Hematopoietic multipotent progenitor cell treated with erythropoietin and hydrocortisone succinate and interleukin-3 and kit ligand, for 17 days (in vitro differentiated cells): ENCODE measurements at regions not wholly inside any gene's neighbourhood (a gene's known extent, or its start where the extent isn't known, plus 50 kb on each side); places are given as distances from the start of the nearest gene placed in this dataset.
A peak's percentile ranks its signal among the peaks of the same experiment; 100 is the strongest.
"Not testable (repeated sequence)": the region's sequence is repeated elsewhere in the genome, so short reads cannot be mapped to it uniquely, and the experiment has no call there.

Experiments
- DNase-seq: peaks from one replicate; pipeline ENCODE4 v3.0.0-alpha.2; 2015; ENCODE audit warnings: low spot score

GRCh38 chrX:38940547-38940946 is 139.3 kb downstream of the MID1IP1 start:
- DNase-seq, result no peak

GRCh38 chrX:38941675-38942074 is 140.4 kb downstream of the MID1IP1 start:
- no peak for DNase-seq

GRCh38 chrX:38943120-38943519 is 141.9 kb downstream of the MID1IP1 start:
- DNase-seq, result no peak

- no peak for DNase-seq
Observed at GRCh38 chrX:38948046-38948445, 146.8 kb downstream of the MID1IP1 start.

- no peak for DNase-seq
Observed at GRCh38 chrX:38954520-38954919, 153.3 kb downstream of the MID1IP1 start.

- no peak for DNase-seq
Observed at GRCh38 chrX:38959736-38960135, 158.5 kb downstream of the MID1IP1 start.

- no peak for DNase-seq
Observed at GRCh38 chrX:38960137-38960536, 158.9 kb downstream of the MID1IP1 start.

- no peak for DNase-seq
Observed at GRCh38 chrX:38961936-38962335, 160.7 kb downstream of the MID1IP1 start.

GRCh38 chrX:38963244-38963643 is 162.0 kb downstream of the MID1IP1 start:
- not testable (repeated sequence) for DNase-seq

GRCh38 chrX:38965888-38966287 is 164.6 kb downstream of the MID1IP1 start:
- no peak for DNase-seq

- no peak for DNase-seq
Observed at GRCh38 chrX:38968344-38969216, 167.3 kb downstream of the MID1IP1 start.

- no peak for DNase-seq
Observed at GRCh38 chrX:38970074-38970473, 168.8 kb downstream of the MID1IP1 start.

- DNase-seq, result no peak
Observed at GRCh38 chrX:38970845-38971244, 169.6 kb downstream of the MID1IP1 start.

GRCh38 chrX:38973322-38973721 is 172.1 kb downstream of the MID1IP1 start:
- no peak for DNase-seq

- DNase-seq, result no peak
Observed at GRCh38 chrX:38974542-38974941, 173.3 kb downstream of the MID1IP1 start.

GRCh38 chrX:38975368-38975942 is 174.2 kb downstream of the MID1IP1 start:
- no peak for DNase-seq

GRCh38 chrX:38982370-38982769 is 181.1 kb downstream of the MID1IP1 start:
- no peak for DNase-seq

- no peak for DNase-seq
Observed at GRCh38 chrX:38982843-38983242, 181.6 kb downstream of the MID1IP1 start.

GRCh38 chrX:38985375-38985774 is 184.1 kb downstream of the MID1IP1 start:
- peak; percentile 9 for DNase-seq

- DNase-seq, result no peak
Observed at GRCh38 chrX:38985945-38986344, 184.7 kb downstream of the MID1IP1 start.

GRCh38 chrX:38986586-38986985 is 185.3 kb downstream of the MID1IP1 start:
- no peak for DNase-seq

GRCh38 chrX:38987198-38987651 is 186.0 kb downstream of the MID1IP1 start:
- DNase-seq, result no peak

- DNase-seq, result no peak
Observed at GRCh38 chrX:38988301-38988700, 187.0 kb downstream of the MID1IP1 start.

GRCh38 chrX:38989076-38989475 is 187.8 kb downstream of the MID1IP1 start:
- no peak for DNase-seq
